ENCODE measurements at regions not wholly inside any gene's neighbourhood (a gene's known extent, or its start where the extent isn't known, plus 50 kb on each side); places are given as distances from the start of the nearest gene placed in this dataset.
A peak's percentile ranks its signal among the peaks of the same experiment; 100 is the strongest.

- DNase-seq (ENCODE audit: low read depth, low spot score): no peak
- H3K27ac ChIP-seq: no peak overlapping the region
These were observed 199.0 kb downstream of the ENGASE start for GRCh38 chr17:79273660-79274059.

GRCh38 chr17:79272666-79273219 is 198.1 kb downstream of the ENGASE start:
- DNase-seq (ENCODE audit: low read depth, low spot score): no peak
- no peak overlapping the region for H3K27ac ChIP-seq

DNA sequence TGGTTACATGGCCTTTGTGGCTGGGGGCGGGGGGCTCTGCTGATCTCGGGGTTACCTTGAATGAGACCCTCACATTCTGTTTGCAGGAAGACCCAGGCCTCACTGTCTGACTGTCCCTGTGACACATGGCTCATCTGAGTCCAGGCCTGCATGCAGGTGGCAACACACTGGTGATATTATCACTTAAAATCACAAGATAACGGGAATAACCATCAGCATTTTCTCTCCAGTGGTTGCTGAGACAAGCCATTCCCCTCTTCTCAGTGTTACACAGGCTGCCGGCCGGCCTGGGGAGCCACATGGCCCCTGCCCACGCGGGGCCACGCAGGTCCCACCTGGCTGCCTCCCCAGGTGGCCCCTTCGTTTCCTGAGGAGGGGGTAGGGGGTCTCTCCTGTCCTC is 197.6 kb downstream of the ENGASE start:
- H3K27ac ChIP-seq: no peak overlapping the region
- no peak for DNase-seq (ENCODE audit: low read depth, low spot score)

- no peak for DNase-seq (ENCODE audit: low read depth, low spot score)
These were observed 195.0 kb downstream of the ENGASE start for GRCh38 chr17:79269620-79270019.

DNA sequence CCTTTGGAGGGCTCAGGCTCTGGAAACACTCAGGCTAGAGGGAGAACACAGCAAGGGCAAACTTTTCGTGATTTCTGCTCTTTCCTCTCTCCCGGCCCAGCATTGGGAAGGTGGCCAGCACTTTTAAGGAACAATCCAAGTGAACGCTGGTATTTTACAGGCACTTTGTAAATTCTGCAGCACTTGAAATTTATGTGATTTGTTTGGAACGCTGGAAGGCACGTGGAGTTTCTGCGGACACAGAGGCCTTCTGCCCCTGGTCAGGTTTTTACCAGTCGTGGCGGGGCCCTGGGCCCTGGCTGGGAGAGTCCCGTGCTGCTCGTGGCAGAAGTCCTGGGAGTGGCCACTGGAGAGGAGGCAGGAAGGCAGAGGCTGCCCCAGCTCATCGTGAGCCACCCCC is 188.6 kb downstream of the ENGASE start:
- DNase-seq (ENCODE audit: low read depth, low spot score): no peak
- H3K27ac ChIP-seq: no peak overlapping the region

More at GRCh38 chr17:79269620-79270019, 195.0 kb downstream of the ENGASE start:
- H3K27ac ChIP-seq: no peak overlapping the region

- DNase-seq (ENCODE audit: low read depth, low spot score): no peak
- H3K27ac ChIP-seq: no peak overlapping the region
These were observed 188.0 kb downstream of the ENGASE start for GRCh38 chr17:79262624-79263023.

DNA sequence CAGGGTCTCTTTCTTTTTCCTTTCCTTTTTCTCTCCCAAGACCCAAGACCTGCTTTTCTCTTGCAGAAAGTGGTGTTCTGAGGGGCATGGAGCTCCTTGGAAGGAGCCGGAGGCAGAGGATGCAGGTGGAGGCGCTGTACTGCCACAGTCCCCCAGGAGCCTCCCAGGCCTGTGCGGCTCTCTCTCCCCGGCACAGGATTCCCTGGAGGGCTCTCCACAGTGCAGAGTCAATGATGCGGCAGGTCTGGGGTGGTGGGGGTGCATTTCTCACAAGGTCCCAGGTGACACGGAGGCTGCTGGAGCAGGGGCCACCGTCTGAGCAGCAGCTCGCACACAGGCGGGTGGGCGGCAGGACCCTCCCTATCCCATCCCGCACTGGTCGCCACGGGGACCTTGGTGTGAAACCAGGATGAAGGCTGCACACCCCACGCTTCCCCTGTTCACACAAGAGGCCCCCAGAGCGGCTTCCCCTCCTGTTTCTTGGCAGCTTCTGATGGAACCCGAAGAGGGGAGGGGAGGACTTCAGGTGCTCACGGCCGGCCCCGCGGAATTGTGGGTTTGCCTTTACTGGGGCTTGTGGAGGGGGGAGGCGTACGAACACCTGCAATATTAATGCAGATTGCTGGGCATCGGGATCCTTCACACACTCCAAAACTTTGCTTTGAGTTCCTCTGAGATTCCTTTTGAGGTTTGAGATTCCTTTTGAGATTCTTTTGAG is 186.9 kb downstream of the ENGASE start:
- no peak for DNase-seq (ENCODE audit: low read depth, low spot score)
- H3K27ac ChIP-seq: no peak overlapping the region

GRCh38 chr17:79258843-79259242 is 184.2 kb downstream of the ENGASE start:
- no peak overlapping the region for H3K27ac ChIP-seq
- DNase-seq (ENCODE audit: low read depth, low spot score): no peak

GRCh38 chr17:79258041-79258440 is 183.4 kb downstream of the ENGASE start:
- H3K27ac ChIP-seq: no peak overlapping the region
- DNase-seq (ENCODE audit: low read depth, low spot score): no peak

DNA sequence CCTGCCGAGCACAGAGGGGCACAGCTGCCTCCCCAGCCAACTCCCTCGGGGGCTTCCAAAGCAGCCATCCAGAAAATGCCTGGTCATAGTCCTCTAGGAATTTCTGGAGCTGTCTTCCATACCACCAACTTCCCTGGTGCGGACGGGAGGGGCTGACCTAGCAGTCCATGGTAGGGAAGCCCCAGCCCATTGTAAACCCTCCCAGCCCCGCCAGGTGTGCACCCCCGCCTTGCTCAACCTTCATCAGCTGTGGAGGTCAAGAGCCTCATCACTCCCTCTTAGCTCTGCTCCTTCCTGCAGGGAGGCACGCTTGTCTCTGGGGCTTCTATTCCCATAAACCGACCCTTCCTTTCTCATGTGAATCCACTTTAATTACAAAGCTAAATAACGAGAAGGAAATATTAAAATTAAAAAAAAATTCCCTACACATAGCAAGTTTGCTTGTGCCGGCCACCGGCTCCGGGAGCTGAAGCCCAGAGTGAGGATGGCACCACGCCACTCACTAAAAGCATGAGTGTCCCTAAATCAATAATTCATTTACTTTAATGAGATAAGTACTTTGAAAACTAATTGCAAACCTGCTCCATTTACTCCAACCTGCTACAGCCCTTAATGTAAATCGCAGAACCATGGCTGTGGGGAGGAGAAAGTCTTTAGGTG is 181.4 kb downstream of the ENGASE start:
- no peak overlapping the region for H3K27ac ChIP-seq
- no peak for DNase-seq (ENCODE audit: low read depth, low spot score)

DNA sequence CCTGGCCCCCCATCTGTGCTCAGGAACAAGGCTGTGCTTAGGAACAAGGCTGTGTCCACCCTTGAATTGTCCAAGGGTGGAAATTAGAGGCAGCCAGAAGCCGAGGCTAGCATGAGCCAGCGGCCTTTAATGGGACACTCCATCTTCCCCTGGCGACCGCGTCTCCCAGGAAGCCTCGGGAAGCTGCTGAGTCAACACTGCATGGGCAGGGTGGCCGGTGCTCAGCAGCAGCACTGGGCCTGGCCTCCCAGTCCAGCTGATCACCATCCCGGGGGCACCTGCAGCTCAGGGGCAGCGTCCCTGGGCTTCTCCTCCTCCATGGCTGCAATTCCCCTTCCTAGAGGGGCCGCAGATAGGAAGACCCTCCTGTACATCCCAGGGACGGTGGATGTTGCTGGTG is 180.8 kb downstream of the ENGASE start:
- DNase-seq (ENCODE audit: low read depth, low spot score): no peak
- H3K27ac ChIP-seq: no peak overlapping the region

DNA sequence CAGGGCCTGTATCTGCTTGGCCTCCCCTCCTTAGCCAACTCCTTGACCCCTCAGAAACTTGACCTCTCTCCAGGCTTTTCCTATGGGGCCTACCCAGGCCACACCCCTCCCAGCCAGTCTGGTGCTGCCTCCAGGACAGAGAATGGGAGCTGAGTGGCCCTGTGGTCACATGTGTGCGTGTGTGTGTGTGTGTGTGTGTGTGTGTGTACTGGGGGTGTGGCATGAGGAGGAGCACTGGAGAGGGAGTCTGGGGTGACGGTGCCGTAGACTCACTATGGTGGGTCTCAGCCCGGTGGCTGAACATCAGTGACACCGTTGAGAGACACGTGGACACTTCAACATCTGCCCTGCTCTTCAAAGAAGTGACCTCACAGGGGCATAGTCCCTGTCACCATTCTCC is 180.4 kb downstream of the ENGASE start:
- H3K27ac ChIP-seq: no peak overlapping the region
- DNase-seq (ENCODE audit: low read depth, low spot score): no peak

GRCh38 chr17:79252886-79253285 is 178.3 kb downstream of the ENGASE start:
- no peak overlapping the region for H3K27ac ChIP-seq
- DNase-seq (ENCODE audit: low read depth, low spot score): no peak

DNA sequence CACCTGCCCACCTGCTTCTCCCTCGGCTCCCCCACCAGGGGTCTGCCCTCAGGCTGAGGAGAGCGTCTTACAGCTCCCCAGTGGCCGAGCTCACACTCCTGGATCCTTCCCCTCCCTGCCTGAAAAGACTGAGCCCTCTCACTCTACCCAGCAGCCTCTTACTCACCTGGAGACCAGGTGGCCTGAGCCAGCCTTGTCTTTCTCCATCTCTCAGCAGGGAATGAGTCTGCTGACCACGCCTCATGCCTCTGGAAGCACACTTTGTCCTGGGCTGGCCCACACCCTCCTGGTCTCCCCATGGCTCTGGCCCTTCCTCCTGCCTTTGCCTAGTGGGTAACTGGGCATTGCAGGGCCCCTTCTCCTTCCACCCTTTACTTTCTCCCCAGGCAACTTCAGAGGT is 177.2 kb downstream of the ENGASE start:
- DNase-seq (ENCODE audit: low read depth, low spot score): peak; percentile 37
- no peak overlapping the region for H3K27ac ChIP-seq

DNA sequence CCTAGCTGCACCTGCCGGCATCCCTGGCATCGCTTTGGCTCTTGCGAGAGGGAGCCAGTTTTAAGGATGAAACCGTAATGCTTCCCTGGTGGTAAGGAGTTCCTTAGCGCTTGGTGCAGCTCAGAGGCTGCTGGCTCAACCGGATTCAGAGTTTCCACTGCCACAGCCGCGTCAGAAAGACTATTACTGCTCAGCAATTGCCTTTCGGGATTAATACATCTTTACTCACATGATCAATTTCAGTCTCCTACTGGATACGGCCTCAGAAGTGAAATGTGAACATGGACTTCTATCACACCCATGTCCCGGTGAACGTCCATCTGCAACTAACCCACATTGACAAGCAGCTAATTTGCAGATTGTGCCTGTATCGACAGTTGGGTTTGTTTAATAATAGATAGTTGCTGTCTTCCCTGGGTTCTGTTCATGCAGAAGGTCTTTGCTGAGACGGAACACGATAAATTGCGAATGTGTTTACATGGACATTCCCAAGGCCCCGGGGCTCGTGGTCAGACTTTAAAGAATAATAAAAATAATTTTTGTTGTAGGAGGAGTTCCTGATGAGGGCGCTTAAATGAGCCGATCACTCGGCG is 175.4 kb downstream of the ENGASE start:
- DNase-seq (ENCODE audit: low read depth, low spot score): no peak
- H3K27ac ChIP-seq: no peak overlapping the region

- no peak for DNase-seq (ENCODE audit: low read depth, low spot score)
- H3K27ac ChIP-seq: no peak overlapping the region
These were observed 174.3 kb downstream of the ENGASE start for GRCh38 chr17:79248843-79249493.

GRCh38 chr17:79246225-79247190 is 171.9 kb downstream of the ENGASE start:
- no peak for DNase-seq (ENCODE audit: low read depth, low spot score)
- H3K27ac ChIP-seq: no peak overlapping the region

- H3K27ac ChIP-seq: no peak overlapping the region
- DNase-seq (ENCODE audit: low read depth, low spot score): no peak
These were observed 170.0 kb downstream of the ENGASE start for GRCh38 chr17:79244665-79245064.

DNA sequence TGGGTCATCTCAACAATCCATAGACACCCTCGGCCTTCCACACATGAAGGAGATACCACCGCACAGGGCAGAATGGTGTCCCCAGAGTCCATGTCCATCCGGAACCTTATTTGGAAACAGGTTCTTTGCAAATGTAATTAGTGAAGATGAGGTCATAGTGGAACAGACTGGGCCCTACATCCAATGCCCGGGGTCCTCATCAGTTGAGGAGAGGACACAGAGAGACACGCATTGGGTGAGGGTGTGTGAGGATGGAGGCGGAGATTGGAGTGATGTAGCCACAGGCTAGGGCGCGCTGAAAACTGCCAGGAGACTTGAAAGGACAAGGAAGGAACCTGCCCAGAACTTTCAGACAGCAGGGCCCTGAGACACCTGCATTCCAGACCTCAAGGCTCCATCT is 169.4 kb downstream of the ENGASE start:
- no peak for DNase-seq (ENCODE audit: low read depth, low spot score)
- H3K27ac ChIP-seq: no peak overlapping the region

- H3K27ac ChIP-seq: no peak overlapping the region
These were observed 169.0 kb downstream of the ENGASE start for GRCh38 chr17:79243603-79243990.

More at GRCh38 chr17:79243603-79243990, 169.0 kb downstream of the ENGASE start:
- no peak for DNase-seq (ENCODE audit: low read depth, low spot score)
